ENCODE measurements at regions not wholly inside any gene's neighbourhood (a gene's known extent, or its start where the extent isn't known, plus 50 kb on each side); places are given as distances from the start of the nearest gene placed in this dataset.

DNA sequence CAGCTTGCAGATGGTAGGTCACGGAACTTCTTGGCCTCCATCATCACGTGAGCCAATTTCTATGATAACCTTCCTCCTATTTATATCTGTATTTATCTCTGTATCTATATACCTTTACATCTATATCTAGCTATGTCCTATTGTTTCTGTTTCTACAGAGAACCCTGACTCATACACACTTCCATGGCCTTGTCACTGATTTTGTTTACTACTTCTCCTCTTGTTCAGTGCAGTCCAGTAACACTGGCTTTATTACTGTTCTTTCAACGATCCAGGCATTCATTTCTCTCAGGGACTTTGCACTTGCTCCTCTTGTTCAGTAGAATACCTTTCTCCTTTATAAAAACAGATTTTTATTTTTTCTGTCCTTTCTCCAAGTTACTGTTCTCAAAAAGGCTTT, 937.0 kb upstream of the ALCAM start:
- TF ChIP-seq CTCF (IDR thresholded peaks at IDR 0.05) (no peak), ZFX (IDR thresholded peaks at IDR 0.05; ENCODE audit: borderline replicate concordance) (no peak)

Data from 22Rv1 (cell line).